Thoracic aorta (tissue), 2 donors: ENCODE measurements at regions not wholly inside any gene's neighbourhood (a gene's known extent, or its start where the extent isn't known, plus 50 kb on each side); places are given as distances from the start of the nearest gene placed in this dataset.

Source experiments
- ATAC-seq: fragments of 150-250 bp; one replicate; pipeline ENCODE4 v1.8.0; 2017; ENCODE audit warnings: low read depth; ENCODE audit not compliant: insufficient number of reproducible peaks, low FRiP score
- DNase-seq: peaks from one replicate; pipeline ENCODE4 v3.0.0-alpha.2; 2020; ENCODE audit warnings: low spot score
- H3K27ac ChIP-seq, 2 donors: fragments of 200-600 bp; sonication (generic); 1 replicate in 1 of 2; 2 replicates in 1 of 2; pipeline ENCODE4 v1.5.1; 2016; ENCODE audit warnings: mild to moderate bottlenecking in 2 of 2, moderate library complexity in 2 of 2
- H3K27me3 ChIP-seq: fragments of 200-600 bp; sonication (generic); replicated peaks from 2 replicates; pipeline ENCODE4 v1.6.0; 2016; ENCODE audit warnings: mild to moderate bottlenecking; ENCODE audit not compliant: insufficient read depth
- H3K36me3 ChIP-seq: fragments of 200-600 bp; sonication (generic); one replicate; pipeline ENCODE4 v1.5.1; 2016
- H3K4me1 ChIP-seq, 2 donors: fragments of 200-600 bp; sonication (generic); 1 replicate in 1 of 2; 2 replicates in 1 of 2; pipeline versions ENCODE4 v1.5.1 to v1.6.0; 2016; ENCODE audit warnings: low read depth in 2 of 2, mild to moderate bottlenecking in 1 of 2; ENCODE audit not compliant: control insufficient read depth in 1 of 2
- H3K4me3 ChIP-seq: fragments of 200-600 bp; sonication (generic); 2 replicates; pipeline ENCODE4 v1.5.1; 2016; ENCODE audit warnings: mild to moderate bottlenecking
- H3K9me3 ChIP-seq: fragments of 200-600 bp; sonication (generic); 2 replicates; pipeline ENCODE4 v1.5.1; 2016
- TF ChIP-seq, protein P1 (sequence below): fragments of 200-600 bp; sonication (generic); IDR thresholded peaks from one replicate; pipeline ENCODE4 v1.5.1; 2019; ENCODE audit warnings: antibody characterized with exemption

DNA sequence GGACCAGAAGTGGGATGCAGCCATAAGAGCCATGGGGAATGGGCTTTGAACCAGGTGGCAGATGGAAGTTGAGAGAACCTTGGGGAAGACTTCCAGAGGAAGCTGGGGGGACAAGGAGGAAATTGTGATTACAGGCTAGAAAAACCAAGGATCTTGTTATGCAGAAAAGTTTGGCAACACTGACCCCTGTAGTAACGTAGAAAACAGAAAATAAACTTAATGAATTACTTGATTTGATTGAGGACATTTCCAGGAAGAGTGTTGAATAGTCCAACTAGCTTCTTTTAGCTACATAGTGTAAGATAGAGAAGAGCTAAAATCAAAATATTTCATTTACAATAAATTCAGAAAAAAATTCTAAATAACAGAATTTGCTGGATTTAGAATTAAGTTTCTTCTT is 91.9 kb upstream of the GPC1 start:
- H3K4me1 ChIP-seq = no peaks in the 10 kb centered on the region
- ATAC-seq = no peak
- no peaks in the 10 kb centered on the region for H3K36me3 ChIP-seq
- no peaks in the 10 kb centered on the region for H3K27me3 ChIP-seq
- H3K4me3 ChIP-seq = no peak overlapping the region
- H3K27ac ChIP-seq = no peak overlapping the region
- TF ChIP-seq, protein P1, sequence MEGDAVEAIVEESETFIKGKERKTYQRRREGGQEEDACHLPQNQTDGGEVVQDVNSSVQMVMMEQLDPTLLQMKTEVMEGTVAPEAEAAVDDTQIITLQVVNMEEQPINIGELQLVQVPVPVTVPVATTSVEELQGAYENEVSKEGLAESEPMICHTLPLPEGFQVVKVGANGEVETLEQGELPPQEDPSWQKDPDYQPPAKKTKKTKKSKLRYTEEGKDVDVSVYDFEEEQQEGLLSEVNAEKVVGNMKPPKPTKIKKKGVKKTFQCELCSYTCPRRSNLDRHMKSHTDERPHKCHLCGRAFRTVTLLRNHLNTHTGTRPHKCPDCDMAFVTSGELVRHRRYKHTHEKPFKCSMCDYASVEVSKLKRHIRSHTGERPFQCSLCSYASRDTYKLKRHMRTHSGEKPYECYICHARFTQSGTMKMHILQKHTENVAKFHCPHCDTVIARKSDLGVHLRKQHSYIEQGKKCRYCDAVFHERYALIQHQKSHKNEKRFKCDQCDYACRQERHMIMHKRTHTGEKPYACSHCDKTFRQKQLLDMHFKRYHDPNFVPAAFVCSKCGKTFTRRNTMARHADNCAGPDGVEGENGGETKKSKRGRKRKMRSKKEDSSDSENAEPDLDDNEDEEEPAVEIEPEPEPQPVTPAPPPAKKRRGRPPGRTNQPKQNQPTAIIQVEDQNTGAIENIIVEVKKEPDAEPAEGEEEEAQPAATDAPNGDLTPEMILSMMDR = no peak
- peaks cover 6% of the 10 kb centered on the region for H3K9me3 ChIP-seq
- DNase-seq = no peak

DNA sequence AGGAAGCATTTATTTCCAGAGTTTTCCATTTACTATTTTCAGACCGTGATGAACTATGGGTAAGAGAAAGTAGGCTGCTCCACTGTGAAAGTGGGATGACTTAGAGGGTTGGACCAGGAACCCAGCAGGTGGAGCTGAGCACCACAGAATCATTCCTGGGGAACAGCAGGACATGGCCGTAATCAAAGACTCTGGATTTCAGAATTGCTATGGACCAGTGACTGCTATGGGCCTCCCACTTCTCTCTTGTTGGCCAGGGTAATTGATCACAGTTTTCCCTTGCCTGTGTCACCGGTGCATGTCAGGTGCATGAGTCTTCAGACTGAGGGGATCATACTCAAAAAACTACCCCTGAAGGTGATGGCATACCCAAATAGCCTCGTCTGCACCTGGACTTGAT is 90.6 kb upstream of the GPC1 start:
- H3K36me3 ChIP-seq = no peaks in the 10 kb centered on the region
- H3K9me3 ChIP-seq = peaks cover 6% of the 10 kb centered on the region
- no peak overlapping the region for H3K27ac ChIP-seq
- H3K27me3 ChIP-seq = no peaks in the 10 kb centered on the region
- DNase-seq = no peak
- ATAC-seq = no peak
- no peaks in the 10 kb centered on the region for H3K4me1 ChIP-seq
- no peak overlapping the region for H3K4me3 ChIP-seq
- TF ChIP-seq, protein P1 = no peak

DNA sequence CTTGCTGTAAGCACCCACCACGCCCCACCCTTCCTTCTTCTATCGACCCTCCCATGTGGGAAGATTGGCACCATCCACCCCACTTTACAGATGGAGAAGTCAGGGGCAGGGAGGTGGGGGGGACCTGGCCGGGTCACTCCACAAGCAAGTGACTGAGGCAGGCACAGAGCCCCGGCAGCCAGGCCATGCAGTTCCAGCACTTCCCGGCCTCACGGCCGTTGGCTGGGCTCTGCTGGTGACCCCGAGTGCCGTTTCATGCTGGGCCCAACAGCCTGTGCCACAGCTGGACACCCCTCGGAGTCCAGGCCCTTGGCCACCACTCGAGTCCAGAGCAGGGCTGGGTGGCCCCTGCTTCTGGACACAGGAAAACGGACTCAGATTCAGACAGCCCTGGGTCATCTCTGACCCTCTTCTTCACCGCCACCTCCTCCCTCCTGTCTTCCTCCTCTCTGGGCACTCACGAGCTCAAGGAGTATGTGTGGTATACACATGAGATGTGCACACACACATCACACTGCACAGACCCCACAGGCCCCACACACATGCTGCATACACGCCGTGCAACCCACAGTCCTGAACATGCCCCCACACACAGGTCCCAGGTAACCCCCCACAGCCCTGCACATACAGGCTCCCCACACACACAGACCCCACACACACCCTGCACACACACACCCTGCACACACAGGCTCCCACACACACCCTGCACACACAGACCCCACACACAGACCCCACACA is 89.3 kb upstream of the GPC1 start:
- H3K4me1 ChIP-seq = no peaks in the 10 kb centered on the region
- ATAC-seq = no peak
- H3K36me3 ChIP-seq = no peaks in the 10 kb centered on the region
- no peak for DNase-seq
- peaks cover 6% of the 10 kb centered on the region for H3K9me3 ChIP-seq
- H3K4me3 ChIP-seq = no peak overlapping the region
- TF ChIP-seq, protein P1 = no peak
- no peak overlapping the region for H3K27ac ChIP-seq
- no peaks in the 10 kb centered on the region for H3K27me3 ChIP-seq

DNA sequence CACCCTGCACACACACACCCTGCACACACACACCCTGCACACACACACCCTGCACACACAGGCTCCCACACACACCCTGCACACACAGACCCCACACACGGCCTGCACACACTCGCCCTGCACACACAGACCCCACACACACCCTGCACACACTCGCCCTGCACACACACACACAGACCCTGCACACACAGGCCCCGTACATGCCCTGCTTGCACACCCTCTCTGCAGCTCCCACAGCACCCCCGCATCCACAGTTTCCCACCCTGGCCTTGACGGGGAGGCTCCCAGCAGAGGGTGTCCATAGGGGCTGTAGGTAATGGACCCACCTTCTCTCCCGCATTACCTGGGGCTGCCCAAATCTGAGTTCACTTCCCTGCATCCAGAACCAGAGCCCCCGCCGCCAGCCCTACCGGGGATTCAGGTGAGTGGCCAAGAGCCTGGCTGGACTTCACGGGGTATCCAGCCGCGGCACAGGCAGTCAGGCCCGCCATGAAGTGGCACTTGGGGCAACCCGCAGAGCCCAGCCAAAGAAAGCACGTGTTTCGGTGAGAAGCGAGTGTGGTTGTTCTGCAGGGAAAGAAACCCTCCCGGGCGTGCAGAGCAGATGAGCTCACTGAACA is 88.6 kb upstream of the GPC1 start:
- DNase-seq = no peak
- Histone ChIP-seq H3K4me3 (no peak overlapping the region), H3K27me3 (no peaks in the 10 kb centered on the region), H3K27ac (no peak overlapping the region), H3K36me3 (no peaks in the 10 kb centered on the region), H3K9me3 (peaks cover 6% of the 10 kb centered on the region), H3K4me1 (no peaks in the 10 kb centered on the region)
- no peak for ATAC-seq
- TF ChIP-seq, protein P1 = no peak

DNA sequence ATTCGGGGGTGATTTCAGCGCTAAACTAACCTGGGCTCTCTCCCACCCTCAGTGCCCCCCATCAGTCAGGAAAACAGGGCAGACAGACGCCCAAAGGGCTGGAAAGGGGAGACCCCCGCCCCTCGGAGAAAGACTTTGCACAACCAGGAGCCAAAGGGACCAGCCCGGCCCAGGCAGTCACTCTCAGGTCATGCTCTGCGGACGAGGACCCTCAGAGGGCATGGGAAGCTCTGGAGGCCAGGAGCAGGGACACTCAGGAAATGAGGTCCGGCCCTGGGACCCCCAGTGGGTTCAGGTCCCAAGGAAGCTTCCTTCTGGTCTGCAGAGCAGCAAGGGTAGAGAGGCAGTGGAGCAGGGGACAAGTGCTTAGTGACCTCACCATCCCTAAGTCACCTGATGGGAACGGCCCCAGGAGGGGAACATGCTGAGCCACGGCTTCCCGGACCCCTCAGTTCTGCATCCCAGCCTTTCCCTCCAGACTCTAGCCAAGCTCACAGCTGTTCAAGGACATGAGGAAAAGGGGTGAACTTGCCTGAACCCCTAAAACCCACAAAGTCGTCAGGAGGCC is 88.0 kb upstream of the GPC1 start:
- H3K27me3 ChIP-seq = no peaks in the 10 kb centered on the region
- ATAC-seq (no peak), DNase-seq (no peak)
- H3K9me3 ChIP-seq = peaks cover 6% of the 10 kb centered on the region
- H3K4me1 ChIP-seq = no peaks in the 10 kb centered on the region
- TF ChIP-seq, protein P1 = no peak
- H3K27ac ChIP-seq = no peak overlapping the region
- H3K4me3 ChIP-seq = no peak overlapping the region
- no peaks in the 10 kb centered on the region for H3K36me3 ChIP-seq
